GM10266 (cell line): ENCODE measurements at regions not wholly inside any gene's neighbourhood (a gene's known extent, or its start where the extent isn't known, plus 50 kb on each side); places are given as distances from the start of the nearest gene placed in this dataset.

Source experiments
- DNase-seq: peaks from one replicate; pipeline ENCODE4 v3.0.0; 2012; ENCODE audit errors: extremely low spot score
- CTCF ChIP-seq: IDR thresholded peaks from 2 replicates; pipeline ENCODE4 v1.5.1; 2012; ENCODE audit warnings: mild to moderate bottlenecking, low read depth; ENCODE audit not compliant: control insufficient read depth, insufficient read depth; ENCODE audit errors: missing control alignments

- no peak for TF ChIP-seq CTCF
- DNase-seq: no peak
Measured at GRCh38 chr3:147963711-147964110, 554.5 kb downstream of the ZIC1 start.

GRCh38 chr3:147975165-147975564 lies 566.0 kb downstream of the ZIC1 start:
- DNase-seq: no peak
- no peak for TF ChIP-seq CTCF

GRCh38 chr3:147977001-147977400 lies 567.8 kb downstream of the ZIC1 start:
- TF ChIP-seq CTCF: no peak
- DNase-seq: no peak

- no peak for DNase-seq
- no peak for TF ChIP-seq CTCF
Measured at GRCh38 chr3:147987549-147987948, 578.4 kb downstream of the ZIC1 start.

- DNase-seq: no peak
- TF ChIP-seq CTCF: no peak
Measured at GRCh38 chr3:147989344-147989743, 580.2 kb downstream of the ZIC1 start.

GRCh38 chr3:148002705-148003205 lies 593.6 kb downstream of the ZIC1 start:
- DNase-seq: no peak
- TF ChIP-seq CTCF: no peak

GRCh38 chr3:148004331-148004730 lies 595.2 kb downstream of the ZIC1 start:
- no peak for TF ChIP-seq CTCF

More at GRCh38 chr3:148004331-148004730, 595.2 kb downstream of the ZIC1 start:
- DNase-seq: no peak
